Ishikawa (cell line): ENCODE measurements at regions not wholly inside any gene's neighbourhood (a gene's known extent, or its start where the extent isn't known, plus 50 kb on each side); places are given as distances from the start of the nearest gene placed in this dataset.
A peak's percentile ranks its signal among the peaks of the same experiment; 100 is the strongest.

ENCODE experiments used
- CEBPB ChIP-seq: IDR thresholded peaks from 2 replicates; pipeline ENCODE4 v1.6.1; 2012
- CREB1 ChIP-seq: IDR thresholded peaks from 2 replicates; pipeline ENCODE4 v1.6.1; 2012; ENCODE audit warnings: low read depth
- EGR1 ChIP-seq: IDR thresholded peaks from 2 replicates; pipeline ENCODE4 v1.6.1; 2012
- EP300 ChIP-seq: IDR thresholded peaks from 2 replicates; pipeline ENCODE4 v1.6.1; 2012; ENCODE audit warnings: borderline replicate concordance
- FOXM1 ChIP-seq: IDR thresholded peaks from 2 replicates; pipeline ENCODE4 v1.6.1; 2012; ENCODE audit warnings: low read depth, borderline replicate concordance
- NFIC ChIP-seq: IDR thresholded peaks from 2 replicates; pipeline ENCODE4 v1.6.1; 2012
- RAD21 ChIP-seq: IDR thresholded peaks from 2 replicates; pipeline ENCODE4 v1.6.1; 2012; ENCODE audit warnings: low read depth
- TAF1 ChIP-seq: IDR thresholded peaks from 2 replicates; pipeline ENCODE4 v1.6.1; 2012; ENCODE audit warnings: low read depth, mild to moderate bottlenecking
- TCF12 ChIP-seq: IDR thresholded peaks from 2 replicates; pipeline ENCODE4 v1.6.1; 2012; ENCODE audit warnings: low read depth
- TEAD4 ChIP-seq: IDR thresholded peaks from 2 replicates; pipeline ENCODE4 v1.6.1; 2012
- YY1 ChIP-seq: IDR thresholded peaks from 2 replicates; pipeline ENCODE4 v1.6.1; 2012; ENCODE audit warnings: low read depth
- ZBTB7A ChIP-seq: IDR thresholded peaks from 2 replicates; pipeline ENCODE4 v1.6.1; 2012; ENCODE audit warnings: low read depth
- TF ChIP-seq, protein P1 (sequence below): IDR thresholded peaks from 2 replicates; pipeline ENCODE4 v1.6.1; 2012
- TF ChIP-seq, protein P2 (sequence below): IDR thresholded peaks from 2 replicates; pipeline ENCODE4 v1.6.1; 2012; ENCODE audit warnings: low read depth, mild to moderate bottlenecking
- TF ChIP-seq, protein P3 (sequence below): IDR thresholded peaks from 2 replicates; pipeline ENCODE4 v1.6.1; 2012

DNA sequence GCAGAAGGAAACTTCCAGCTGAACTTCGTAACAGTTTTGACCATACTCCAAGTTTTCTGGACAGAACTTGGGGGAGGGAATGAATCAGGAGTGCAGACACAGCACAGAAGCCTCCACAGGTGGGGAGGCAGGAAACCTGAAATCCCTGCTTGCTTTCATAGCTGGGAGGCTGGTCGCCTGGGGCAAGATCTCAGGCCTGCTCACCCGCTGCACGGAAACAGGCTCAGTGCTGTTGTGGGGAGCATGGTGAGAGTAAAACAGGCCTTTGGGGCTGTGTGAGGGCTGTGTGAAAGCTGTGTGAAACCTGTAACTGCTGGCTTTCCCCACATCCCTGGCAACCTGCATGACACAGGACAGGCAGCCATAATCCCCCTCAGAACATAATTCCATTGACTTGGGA lies 85.2 kb upstream of the UFL1 start:
- TF ChIP-seq RAD21 (no peak), CEBPB (no peak), NFIC (no peak), EGR1 (no peak), YY1 (no peak), TAF1 (no peak), ZBTB7A (no peak), EP300 (no peak), CREB1 (no peak), FOXM1 (no peak), TCF12 (no peak), TEAD4 (no peak)
- TF ChIP-seq, protein P1, sequence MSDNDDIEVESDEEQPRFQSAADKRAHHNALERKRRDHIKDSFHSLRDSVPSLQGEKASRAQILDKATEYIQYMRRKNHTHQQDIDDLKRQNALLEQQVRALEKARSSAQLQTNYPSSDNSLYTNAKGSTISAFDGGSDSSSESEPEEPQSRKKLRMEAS = no peak
- TF ChIP-seq, protein P2, sequence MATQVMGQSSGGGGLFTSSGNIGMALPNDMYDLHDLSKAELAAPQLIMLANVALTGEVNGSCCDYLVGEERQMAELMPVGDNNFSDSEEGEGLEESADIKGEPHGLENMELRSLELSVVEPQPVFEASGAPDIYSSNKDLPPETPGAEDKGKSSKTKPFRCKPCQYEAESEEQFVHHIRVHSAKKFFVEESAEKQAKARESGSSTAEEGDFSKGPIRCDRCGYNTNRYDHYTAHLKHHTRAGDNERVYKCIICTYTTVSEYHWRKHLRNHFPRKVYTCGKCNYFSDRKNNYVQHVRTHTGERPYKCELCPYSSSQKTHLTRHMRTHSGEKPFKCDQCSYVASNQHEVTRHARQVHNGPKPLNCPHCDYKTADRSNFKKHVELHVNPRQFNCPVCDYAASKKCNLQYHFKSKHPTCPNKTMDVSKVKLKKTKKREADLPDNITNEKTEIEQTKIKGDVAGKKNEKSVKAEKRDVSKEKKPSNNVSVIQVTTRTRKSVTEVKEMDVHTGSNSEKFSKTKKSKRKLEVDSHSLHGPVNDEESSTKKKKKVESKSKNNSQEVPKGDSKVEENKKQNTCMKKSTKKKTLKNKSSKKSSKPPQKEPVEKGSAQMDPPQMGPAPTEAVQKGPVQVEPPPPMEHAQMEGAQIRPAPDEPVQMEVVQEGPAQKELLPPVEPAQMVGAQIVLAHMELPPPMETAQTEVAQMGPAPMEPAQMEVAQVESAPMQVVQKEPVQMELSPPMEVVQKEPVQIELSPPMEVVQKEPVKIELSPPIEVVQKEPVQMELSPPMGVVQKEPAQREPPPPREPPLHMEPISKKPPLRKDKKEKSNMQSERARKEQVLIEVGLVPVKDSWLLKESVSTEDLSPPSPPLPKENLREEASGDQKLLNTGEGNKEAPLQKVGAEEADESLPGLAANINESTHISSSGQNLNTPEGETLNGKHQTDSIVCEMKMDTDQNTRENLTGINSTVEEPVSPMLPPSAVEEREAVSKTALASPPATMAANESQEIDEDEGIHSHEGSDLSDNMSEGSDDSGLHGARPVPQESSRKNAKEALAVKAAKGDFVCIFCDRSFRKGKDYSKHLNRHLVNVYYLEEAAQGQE = no peak
- TF ChIP-seq, protein P3, sequence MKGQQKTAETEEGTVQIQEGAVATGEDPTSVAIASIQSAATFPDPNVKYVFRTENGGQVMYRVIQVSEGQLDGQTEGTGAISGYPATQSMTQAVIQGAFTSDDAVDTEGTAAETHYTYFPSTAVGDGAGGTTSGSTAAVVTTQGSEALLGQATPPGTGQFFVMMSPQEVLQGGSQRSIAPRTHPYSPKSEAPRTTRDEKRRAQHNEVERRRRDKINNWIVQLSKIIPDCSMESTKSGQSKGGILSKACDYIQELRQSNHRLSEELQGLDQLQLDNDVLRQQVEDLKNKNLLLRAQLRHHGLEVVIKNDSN = no peak

DNA sequence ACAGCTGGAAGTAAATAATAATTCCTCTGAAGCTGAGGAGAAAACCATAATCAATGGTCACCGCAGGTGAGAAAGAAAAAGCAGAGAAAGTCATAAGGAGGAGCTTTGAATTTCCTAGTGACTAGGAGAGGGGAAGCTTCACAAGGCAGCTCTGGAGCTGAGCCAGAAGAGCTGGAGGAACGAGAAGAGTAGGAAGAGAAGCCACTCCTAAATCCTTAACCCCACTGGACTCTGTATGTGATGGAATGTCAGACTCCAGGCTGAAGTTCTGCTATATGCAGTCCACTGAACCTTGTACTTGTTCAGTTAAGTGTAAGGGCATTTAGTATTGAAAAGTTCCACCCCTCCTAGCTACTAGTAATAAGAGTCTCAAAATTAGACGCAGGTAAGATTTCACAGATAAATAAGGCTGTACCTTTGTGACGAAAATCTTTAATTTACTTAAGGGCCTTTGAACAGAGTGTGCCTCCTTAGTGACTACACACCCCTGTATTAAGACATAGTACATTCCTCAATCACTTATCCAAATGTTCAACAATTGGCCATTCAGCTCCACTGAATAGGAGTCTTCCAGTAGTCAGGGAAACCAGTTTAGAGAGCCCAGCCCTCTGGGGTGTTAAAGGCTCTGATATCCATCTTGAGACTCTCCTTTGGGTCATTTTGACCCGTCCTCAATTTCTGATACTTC lies 71.4 kb upstream of the UFL1 start:
- TF ChIP-seq NFIC = peak; percentile 90
- TF ChIP-seq, protein P1 = peak; percentile 41; the same call in 1 of the 2 replicates
- TF ChIP-seq ZBTB7A = no peak
- peak; percentile 80 for TF ChIP-seq TEAD4
- 0 out of 2 replicates have a peak, but pooled peaks have one; percentile 6 for TF ChIP-seq RAD21
- TF ChIP-seq TCF12 = peak; percentile 66; the same call in 1 of the 2 replicates
- peak; percentile 49; the same call in 1 of the 2 replicates for TF ChIP-seq TAF1
- TF ChIP-seq, protein P3 = no peak

DNA sequence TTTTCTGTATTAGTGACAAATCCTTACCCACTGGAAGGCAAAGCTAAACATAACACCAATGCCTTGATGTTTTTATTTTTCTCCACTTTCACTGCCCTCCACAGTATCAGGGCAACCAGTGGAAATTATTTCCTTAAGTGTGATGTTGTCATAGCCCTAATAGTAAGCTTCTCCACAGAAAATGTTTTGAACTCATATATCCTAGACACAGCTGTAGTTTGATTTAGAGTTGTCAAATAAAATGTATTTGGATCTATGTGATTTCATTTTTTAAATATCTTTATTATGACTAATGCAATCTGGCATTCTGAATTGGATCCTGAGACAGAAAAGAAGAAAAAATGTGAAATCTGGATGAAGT lies 70.9 kb upstream of the UFL1 start:
- no peak for TF ChIP-seq YY1
- TF ChIP-seq CEBPB = no peak
- TF ChIP-seq, protein P3 = no peak
- TF ChIP-seq, protein P2 = no peak
- TF ChIP-seq TEAD4 = no peak
- no peak for TF ChIP-seq FOXM1
- no peak for TF ChIP-seq ZBTB7A
- TF ChIP-seq, protein P1 = no peak
- TF ChIP-seq RAD21 = no peak
- no peak for TF ChIP-seq EGR1
- TF ChIP-seq TCF12 = no peak
- no peak for TF ChIP-seq TAF1
- no peak for TF ChIP-seq EP300
- TF ChIP-seq CREB1 = no peak
- no peak for TF ChIP-seq NFIC

DNA sequence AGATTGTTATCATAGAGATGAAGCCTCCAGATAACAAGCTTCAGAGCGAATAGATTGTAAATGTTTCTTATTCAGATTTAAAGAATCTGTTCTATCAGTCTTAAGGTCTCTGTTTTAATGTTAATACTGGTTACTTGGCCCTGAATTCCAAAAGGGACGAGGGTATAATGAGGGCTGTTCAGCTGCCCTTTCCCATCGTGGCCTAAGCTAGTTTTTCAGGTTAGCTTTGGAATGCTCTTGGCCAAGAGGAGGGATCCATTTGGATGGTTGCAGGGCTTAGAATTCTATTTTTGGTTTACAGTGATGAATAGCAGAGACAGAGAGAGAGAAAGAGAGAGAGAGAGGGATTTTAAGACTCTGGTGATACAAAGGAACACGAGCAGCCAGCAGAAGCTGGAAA lies 62.8 kb upstream of the UFL1 start:
- TF ChIP-seq TAF1 = no peak

DNA sequence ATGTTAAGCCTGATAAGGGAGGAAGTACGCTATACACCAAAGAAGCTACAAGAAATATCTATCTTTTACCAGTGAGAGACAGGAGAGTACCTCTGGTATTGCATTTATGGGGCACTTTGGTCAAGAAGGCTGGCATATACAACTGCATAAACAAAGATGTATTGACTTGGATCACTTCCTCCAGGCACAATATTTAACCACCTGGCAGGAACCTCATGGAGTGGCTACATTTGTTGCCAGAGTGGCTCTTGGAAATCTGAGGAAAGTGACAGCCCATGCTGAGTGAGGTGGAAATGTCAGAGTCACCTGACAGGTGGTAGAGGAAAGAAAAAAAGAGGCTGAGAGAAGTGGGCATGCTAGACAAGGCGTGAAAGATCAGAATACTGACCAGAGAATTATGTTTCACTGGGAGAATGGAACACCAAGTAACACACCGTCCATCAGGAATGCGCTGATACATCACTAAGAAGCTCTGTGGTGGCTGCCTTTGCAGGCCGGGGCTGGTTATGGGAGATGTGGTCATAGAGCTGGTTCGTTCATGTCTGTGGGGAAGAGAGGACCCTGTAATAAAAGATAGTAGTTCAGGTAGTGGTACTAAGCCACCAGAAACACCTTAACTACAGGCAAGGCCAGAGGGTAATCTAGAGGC lies 61.4 kb upstream of the UFL1 start:
- no peak for TF ChIP-seq CEBPB
- no peak for TF ChIP-seq EP300
- no peak for TF ChIP-seq TEAD4
- no peak for TF ChIP-seq RAD21
- TF ChIP-seq, protein P3 = no peak
- no peak for TF ChIP-seq EGR1
- TF ChIP-seq FOXM1 = no peak
- TF ChIP-seq NFIC = no peak
